Cardiac muscle cell (in vitro differentiated cells and primary cell): ENCODE measurements at regions not wholly inside any gene's neighbourhood (a gene's known extent, or its start where the extent isn't known, plus 50 kb on each side); places are given as distances from the start of the nearest gene placed in this dataset.
A peak's percentile ranks its signal among the peaks of the same experiment; 100 is the strongest.

Experiments used
- DNase-seq, 2 donors: peaks; one replicate each; pipeline versions ENCODE4 v3.0.0 to v3.0.0-alpha.2; 2010 to 2017; ENCODE audit warnings: low read depth in 1 of 2, low spot score in 1 of 2
- H3K27ac ChIP-seq: fragments of 200-600 bp; sonication (generic); 2 replicates; pipeline ENCODE4 v1.5.1; 2016
- H3K27me3 ChIP-seq: fragments of 200-600 bp; sonication (generic); 2 replicates; pipeline ENCODE4 v1.6.0; 2016; ENCODE audit warnings: control low read depth
- H3K36me3 ChIP-seq: fragments of 200-600 bp; sonication (generic); 2 replicates; pipeline ENCODE4 v1.5.1; 2016; ENCODE audit warnings: control low read depth
- H3K4me1 ChIP-seq: fragments of 200-600 bp; sonication (generic); 2 replicates; pipeline ENCODE4 v1.8.1; 2017; ENCODE audit warnings: low read depth, mild to moderate bottlenecking, mixed run types
- H3K4me3 ChIP-seq: fragments of 200-600 bp; sonication (generic); 2 replicates; pipeline ENCODE4 v1.5.1; 2016; ENCODE audit warnings: mild to moderate bottlenecking
- H3K9me3 ChIP-seq: fragments of 200-600 bp; sonication (generic); 2 replicates; pipeline ENCODE4 v1.5.1; 2017; ENCODE audit warnings: low read depth, mild to moderate bottlenecking, control low read depth
- CTCF ChIP-seq: IDR thresholded peaks from 2 replicates; pipeline ENCODE4 v1.5.1; 2012; ENCODE audit warnings: low read depth, mild to moderate bottlenecking, low read length

DNA sequence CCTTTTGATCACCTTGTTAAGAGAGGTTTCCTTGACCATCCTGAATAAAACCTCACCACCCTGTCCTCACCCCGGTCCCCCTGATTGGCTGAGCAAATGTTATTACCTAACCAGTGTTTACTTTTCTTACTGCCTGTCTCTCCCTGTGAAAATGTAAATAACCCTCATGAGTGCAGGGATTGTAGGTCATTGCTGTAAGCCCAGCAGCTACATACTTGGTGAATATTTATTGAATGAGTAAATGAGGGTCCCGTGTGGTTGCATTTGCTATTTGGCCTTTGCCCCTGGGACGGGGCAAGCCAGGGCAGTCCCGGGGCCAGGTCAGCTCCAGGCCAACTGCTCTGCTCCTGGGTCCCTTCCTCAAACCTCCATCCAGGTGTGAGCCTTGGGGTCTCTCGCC lies 55.5 kb upstream of the CLCN4 start:
- H3K4me1 ChIP-seq: no peaks in the 10 kb centered on the region
- H3K4me3 ChIP-seq: no peak overlapping the region
- no peak for DNase-seq
- TF ChIP-seq CTCF: no peak
- no peaks in the 10 kb centered on the region for H3K9me3 ChIP-seq
- H3K36me3 ChIP-seq: no peaks in the 10 kb centered on the region
- H3K27ac ChIP-seq: no peak overlapping the region
- H3K27me3 ChIP-seq: no peaks in the 10 kb centered on the region

- no peak for DNase-seq
- H3K9me3 ChIP-seq: no peaks in the 10 kb centered on the region
- H3K27ac ChIP-seq: no peak overlapping the region
- no peaks in the 10 kb centered on the region for H3K4me1 ChIP-seq
- H3K27me3 ChIP-seq: no peaks in the 10 kb centered on the region
- no peaks in the 10 kb centered on the region for H3K36me3 ChIP-seq
- no peak overlapping the region for H3K4me3 ChIP-seq
- TF ChIP-seq CTCF: no peak
These were observed 54.6 kb upstream of the CLCN4 start for GRCh38 chrX:10102046-10102704.

GRCh38 chrX:10103023-10103422 lies 53.8 kb upstream of the CLCN4 start:
- DNase-seq: peak in 1 of 2 donors; percentile 39
- H3K4me3 ChIP-seq: no peak overlapping the region
- H3K27me3 ChIP-seq: no peaks in the 10 kb centered on the region
- H3K9me3 ChIP-seq: no peaks in the 10 kb centered on the region
- no peak overlapping the region for H3K27ac ChIP-seq
- TF ChIP-seq CTCF: no peak
- H3K36me3 ChIP-seq: no peaks in the 10 kb centered on the region
- H3K4me1 ChIP-seq: no peaks in the 10 kb centered on the region

GRCh38 chrX:10104958-10105658 lies 51.7 kb upstream of the CLCN4 start:
- no peaks in the 10 kb centered on the region for H3K9me3 ChIP-seq
- DNase-seq: peak in 1 of 2 donors; percentile 43
- H3K36me3 ChIP-seq: no peaks in the 10 kb centered on the region
- no peak for TF ChIP-seq CTCF
- H3K4me1 ChIP-seq: no peaks in the 10 kb centered on the region
- no peak overlapping the region for H3K4me3 ChIP-seq
- H3K27ac ChIP-seq: no peak overlapping the region
- no peaks in the 10 kb centered on the region for H3K27me3 ChIP-seq

GRCh38 chrX:10106806-10107205 lies 50.0 kb upstream of the CLCN4 start:
- no peak for DNase-seq
- Histone ChIP-seq H3K27me3 (no peaks in the 10 kb centered on the region), H3K27ac (no peak overlapping the region), H3K4me3 (no peak overlapping the region), H3K36me3 (no peaks in the 10 kb centered on the region), H3K9me3 (no peaks in the 10 kb centered on the region), H3K4me1 (no peaks in the 10 kb centered on the region)
- TF ChIP-seq CTCF: no peak
